HEK293 (cell line): ENCODE measurements at regions not wholly inside any gene's neighbourhood (a gene's known extent, or its start where the extent isn't known, plus 50 kb on each side); places are given as distances from the start of the nearest gene placed in this dataset.

Source experiments
- CTCF ChIA-PET: fragments of 350-600 bp; formaldehyde crosslinking; extraction: SDS; loops from one replicate; lab custom pipeline; 2021; ENCODE audit warnings: antibody characterized with exemption; lab: Yijun Ruan, JAX
- POLR2A ChIA-PET: fragments of 300-600 bp; formaldehyde crosslinking; extraction: SDS; loops from one replicate; lab custom pipeline; 2020; ENCODE audit warnings: antibody characterized with exemption, inconsistent platforms; lab: Yijun Ruan, JAX
- H3K27ac ChIP-seq: fragments of 200-500 bp; sonication (Bioruptor generic); 2 replicates; pipeline ENCODE4 v1.5.1; 2014; ENCODE audit warnings: low read depth, low read length, control low read depth, inconsistent platforms; ENCODE audit errors: extremely low read depth
- H3K36me3 ChIP-seq, 2 experiments: fragments of 200-500 bp in 1 of 2; sonication (Bioruptor generic) in 1 of 2; 1 replicate in 1 of 2; 2 replicates in 1 of 2; pipeline ENCODE4 v1.5.1; 2014 to 2017; ENCODE audit warnings: inconsistent platforms in 2 of 2, low read length in 2 of 2; ENCODE audit not compliant: control insufficient read depth in 2 of 2, insufficient read depth in 1 of 2
- H3K4me1 ChIP-seq: fragments of 200-500 bp; sonication (Bioruptor generic); 2 replicates; pipeline ENCODE4 v1.5.1; 2014; ENCODE audit warnings: mild to moderate bottlenecking, low read length, inconsistent platforms; ENCODE audit not compliant: control insufficient read depth, insufficient read depth
- H3K4me3 ChIP-seq: 2 replicates; pipeline ENCODE4 v1.5.1; 2011; ENCODE audit warnings: low read depth, mild to moderate bottlenecking, control low read depth, low read length, moderate library complexity
- H3K9me3 ChIP-seq: fragments of 200-500 bp; sonication (Bioruptor generic); 2 replicates; pipeline ENCODE4 v1.5.1; 2014; ENCODE audit warnings: low read depth, low read length, inconsistent platforms; ENCODE audit not compliant: control insufficient read depth, insufficient read depth
- KLF1 ChIP-seq: fragments of 450-650 bp; formaldehyde crosslinking; IDR thresholded peaks from 2 replicates; pipeline ENCODE4 v1.5.1; 2016; ENCODE audit warnings: missing biosample characterization, missing genetic modification characterization
- MYNN ChIP-seq: fragments of 450-650 bp; formaldehyde crosslinking; IDR thresholded peaks from 2 replicates; pipeline ENCODE4 v1.5.1; 2016; ENCODE audit warnings: missing biosample characterization, missing genetic modification characterization, borderline replicate concordance
- TSHZ1 ChIP-seq: fragments of 450-650 bp; formaldehyde crosslinking; IDR thresholded peaks from 2 replicates; pipeline ENCODE4 v1.5.1; 2016; ENCODE audit warnings: missing biosample characterization, missing genetic modification characterization, borderline replicate concordance
- YY2 ChIP-seq: fragments of 450-650 bp; formaldehyde crosslinking; IDR thresholded peaks from 2 replicates; pipeline ENCODE4 v1.5.1; 2016; ENCODE audit warnings: missing biosample characterization, missing genetic modification characterization
- ZBTB1 ChIP-seq: fragments of 450-650 bp; formaldehyde crosslinking; IDR thresholded peaks from 2 replicates; pipeline ENCODE4 v1.5.1; 2016; ENCODE audit warnings: missing biosample characterization, missing genetic modification characterization
- ZBTB21 ChIP-seq: fragments of 450-650 bp; formaldehyde crosslinking; IDR thresholded peaks from 2 replicates; pipeline ENCODE4 v1.5.1; 2017; ENCODE audit warnings: missing biosample characterization, missing genetic modification characterization
- ZNF146 ChIP-seq: fragments of 450-650 bp; formaldehyde crosslinking; IDR thresholded peaks from 2 replicates; pipeline ENCODE4 v1.5.1; 2016; ENCODE audit warnings: missing biosample characterization, missing genetic modification characterization
- ZNF157 ChIP-seq: fragments of 450-650 bp; formaldehyde crosslinking; IDR thresholded peaks from 2 replicates; pipeline ENCODE4 v1.5.1; 2016; ENCODE audit warnings: missing biosample characterization, missing genetic modification characterization
- ZNF18 ChIP-seq: fragments of 450-650 bp; formaldehyde crosslinking; IDR thresholded peaks from 2 replicates; pipeline ENCODE4 v1.5.1; 2016; ENCODE audit warnings: missing biosample characterization, missing genetic modification characterization
- ZNF2 ChIP-seq: fragments of 450-650 bp; formaldehyde crosslinking; IDR thresholded peaks from 2 replicates; pipeline ENCODE4 v1.5.1; 2016; ENCODE audit warnings: missing biosample characterization, missing genetic modification characterization
- ZNF280D ChIP-seq: fragments of 450-650 bp; formaldehyde crosslinking; IDR thresholded peaks from 2 replicates; pipeline ENCODE4 v1.5.1; 2016; ENCODE audit warnings: missing biosample characterization, missing genetic modification characterization
- ZNF292 ChIP-seq: fragments of 450-650 bp; formaldehyde crosslinking; IDR thresholded peaks from 2 replicates; pipeline ENCODE4 v1.5.1; 2016; ENCODE audit warnings: low read depth, missing biosample characterization, missing genetic modification characterization, borderline replicate concordance
- ZNF350 ChIP-seq: fragments of 450-650 bp; formaldehyde crosslinking; IDR thresholded peaks from 2 replicates; pipeline ENCODE4 v1.5.0; 2017; ENCODE audit warnings: missing biosample characterization, mild to moderate bottlenecking, missing genetic modification characterization
- ZNF362 ChIP-seq: fragments of 450-650 bp; formaldehyde crosslinking; IDR thresholded peaks from 2 replicates; pipeline ENCODE4 v1.5.1; 2016; ENCODE audit warnings: missing biosample characterization, missing genetic modification characterization
- ZNF514 ChIP-seq: fragments of 450-650 bp; formaldehyde crosslinking; IDR thresholded peaks from 2 replicates; pipeline ENCODE4 v1.5.1; 2016; ENCODE audit warnings: missing biosample characterization, missing genetic modification characterization
- ZNF610 ChIP-seq: fragments of 450-650 bp; formaldehyde crosslinking; IDR thresholded peaks from 2 replicates; pipeline ENCODE4 v1.5.1; 2016; ENCODE audit warnings: missing biosample characterization, missing genetic modification characterization, borderline replicate concordance
- ZNF747 ChIP-seq: fragments of 450-650 bp; formaldehyde crosslinking; IDR thresholded peaks from 2 replicates; pipeline ENCODE4 v1.5.1; 2016; ENCODE audit warnings: missing biosample characterization, missing genetic modification characterization

- TF ChIP-seq TSHZ1 (tag by site-specific recombination) = no peak
- no peak for TF ChIP-seq ZNF146 (tag by site-specific recombination)
- no peak for TF ChIP-seq ZNF18 (tag by site-specific recombination)
- TF ChIP-seq ZNF157 (tag by site-specific recombination) = no peak
Observed at GRCh38 chr7:24462117-24462516, 111.1 kb upstream of the PALS2 start (continued).

GRCh38 chr7:24462984-24463383, 110.3 kb upstream of the PALS2 start:
- CTCF ChIA-PET = no interaction called here

More at GRCh38 chr7:24462984-24463383, 110.3 kb upstream of the PALS2 start:
- no peaks in the 10 kb centered on the region for H3K4me1 ChIP-seq
- TF ChIP-seq ZBTB1 (tag by site-specific recombination) (no peak), YY2 (tag by site-specific recombination) (no peak), ZBTB21 (tag by site-specific recombination) (no peak), ZNF747 (tag by site-specific recombination) (no peak), ZNF350 (tag by site-specific recombination) (no peak), ZNF2 (tag by site-specific recombination) (no peak), ZNF514 (tag by site-specific recombination) (no peak), ZNF610 (tag by site-specific recombination) (no peak), ZNF362 (tag by site-specific recombination) (no peak), KLF1 (tag by site-specific recombination) (no peak), ZNF292 (tag by site-specific recombination) (no peak), ZNF280D (tag by site-specific recombination) (no peak), MYNN (no peak)
- H3K9me3 ChIP-seq = no peaks in the 10 kb centered on the region
- no peaks in the 10 kb centered on the region for H3K36me3 ChIP-seq
- H3K4me3 ChIP-seq = no peak overlapping the region
- POLR2A ChIA-PET = no interaction called here
- H3K27ac ChIP-seq = no peak overlapping the region
